ENCODE measurements at regions not wholly inside any gene's neighbourhood (a gene's known extent, or its start where the extent isn't known, plus 50 kb on each side); places are given as distances from the start of the nearest gene placed in this dataset.

GRCh38 chr2:30068067-30068466 is 78.7 kb upstream of the YPEL5 start:
- TF ChIP-seq CTCF (conservative IDR thresholded peaks at IDR 0.05) (no peak), EZH2 (IDR thresholded peaks at IDR 0.05; ENCODE audit: low read depth) (no peak)

Data from PC-9 (cell line).